Activated CD8-positive, alpha-beta T cell treated with anti-CD3 and anti-CD28 coated beads, Interleukin-2, amount 10 ng/mL, durations not matched to agents 7 days and 5 days (primary cell): ENCODE measurements at regions not wholly inside any gene's neighbourhood (a gene's known extent, or its start where the extent isn't known, plus 50 kb on each side); places are given as distances from the start of the nearest gene placed in this dataset.
"Not testable (repeated sequence)": the region's sequence is repeated elsewhere in the genome, so short reads cannot be mapped to it uniquely, and the experiment has no call there.

Source experiments
- ATAC-seq: fragments of 150-1000 bp; cut with Tn5 transposase; one replicate; pipeline ENCODE4 v1.10.0; 2021; ENCODE audit warnings: moderate library complexity
- CTCF ChIA-PET: fragments of 350-600 bp; sonication (Branson Sonifier 250); formaldehyde crosslinking; loops from one replicate; lab custom pipeline; 2021; ENCODE audit warnings: antibody characterized with exemption; lab: Charles Lee
- POLR2A ChIA-PET: fragments of 350-600 bp; sonication (Branson Sonifier 250); formaldehyde crosslinking; loops from one replicate; lab custom pipeline; 2021; ENCODE audit warnings: antibody characterized with exemption; lab: Charles Lee
- DNase-seq: peaks from one replicate; pipeline ENCODE4 v3.0.0-alpha.2; 2020
- H3K27ac Mint-ChIP-seq: one replicate; pipeline ENCODE4 v1.8.0; 2021; ENCODE audit warnings: mild to moderate bottlenecking, mixed read lengths
- H3K27me3 Mint-ChIP-seq: one replicate; pipeline ENCODE4 v1.8.0; 2021; ENCODE audit warnings: low read depth, mixed read lengths
- H3K36me3 Mint-ChIP-seq: one replicate; pipeline ENCODE4 v1.8.0; 2021; ENCODE audit warnings: low read depth, mixed read lengths
- H3K4me1 Mint-ChIP-seq: one replicate; pipeline ENCODE4 v1.8.0; 2021; ENCODE audit warnings: low read depth, mixed read lengths
- H3K4me3 Mint-ChIP-seq: one replicate; pipeline ENCODE4 v1.8.0; 2021; ENCODE audit warnings: mild to moderate bottlenecking, mixed read lengths
- H3K9me3 Mint-ChIP-seq: one replicate; pipeline ENCODE4 v1.8.0; 2022; ENCODE audit warnings: mixed read lengths; ENCODE audit not compliant: insufficient read depth

- ChIA-PET CTCF (no interaction called here), POLR2A (no interaction called here)
- DNase-seq (no peak), ATAC-seq (no peak)
- H3K4me3 Mint-ChIP-seq, result no peak overlapping the region
- H3K9me3 Mint-ChIP-seq, result peaks cover 24% of the 10 kb centered on the region
- H3K27ac Mint-ChIP-seq, result no peak overlapping the region
- no peaks in the 10 kb centered on the region for H3K27me3 Mint-ChIP-seq
- H3K36me3 Mint-ChIP-seq, result no peaks in the 10 kb centered on the region
- no peaks in the 10 kb centered on the region for H3K4me1 Mint-ChIP-seq
Observed at GRCh38 chr11:38530226-38530625, 1932.2 kb upstream of the RAG2 start.

- H3K9me3 Mint-ChIP-seq, result peaks cover 34% of the 10 kb centered on the region
- H3K27ac Mint-ChIP-seq, result no peak overlapping the region
- H3K27me3 Mint-ChIP-seq, result no peaks in the 10 kb centered on the region
- POLR2A ChIA-PET, result no interaction called here
- no peak for DNase-seq
- CTCF ChIA-PET, result no interaction called here
- ATAC-seq, result no peak
- H3K36me3 Mint-ChIP-seq, result no peaks in the 10 kb centered on the region
- no peaks in the 10 kb centered on the region for H3K4me1 Mint-ChIP-seq
- no peak overlapping the region for H3K4me3 Mint-ChIP-seq
Observed at GRCh38 chr11:38524945-38525344, 1926.9 kb upstream of the RAG2 start.

GRCh38 chr11:38517991-38518390 lies 1920.0 kb upstream of the RAG2 start:
- Mint-ChIP-seq H3K36me3 (no peaks in the 10 kb centered on the region), H3K27ac (no peak overlapping the region), H3K9me3 (peaks cover 16% of the 10 kb centered on the region), H3K4me3 (no peak overlapping the region), H3K27me3 (no peaks in the 10 kb centered on the region), H3K4me1 (no peaks in the 10 kb centered on the region)
- CTCF ChIA-PET, result no interaction called here
- POLR2A ChIA-PET, result no interaction called here
- DNase-seq (no peak), ATAC-seq (no peak)

- ATAC-seq, H3K27me3 Mint-ChIP-seq, H3K4me3 Mint-ChIP-seq, H3K36me3 Mint-ChIP-seq, CTCF ChIA-PET, DNase-seq, H3K27ac Mint-ChIP-seq, POLR2A ChIA-PET, H3K4me1 Mint-ChIP-seq: not testable (repeated sequence)
- H3K9me3 Mint-ChIP-seq, result peaks cover 24% of the 10 kb centered on the region
Observed at GRCh38 chr11:38512830-38513229, 1914.8 kb upstream of the RAG2 start.

GRCh38 chr11:38510041-38510440 lies 1912.0 kb upstream of the RAG2 start:
- no peaks in the 10 kb centered on the region for H3K36me3 Mint-ChIP-seq
- ATAC-seq (no peak), DNase-seq (no peak)
- H3K4me3 Mint-ChIP-seq, result no peak overlapping the region
- H3K9me3 Mint-ChIP-seq, result peaks cover 30% of the 10 kb centered on the region
- no peaks in the 10 kb centered on the region for H3K4me1 Mint-ChIP-seq
- no peak overlapping the region for H3K27ac Mint-ChIP-seq
- no peaks in the 10 kb centered on the region for H3K27me3 Mint-ChIP-seq
- CTCF ChIA-PET, result no interaction called here
- POLR2A ChIA-PET, result no interaction called here

- peaks cover 15% of the 10 kb centered on the region for H3K9me3 Mint-ChIP-seq
- ATAC-seq, result no peak
- no peak overlapping the region for H3K4me3 Mint-ChIP-seq
- H3K27me3 Mint-ChIP-seq, result no peaks in the 10 kb centered on the region
- H3K27ac Mint-ChIP-seq, result no peak overlapping the region
- no peaks in the 10 kb centered on the region for H3K4me1 Mint-ChIP-seq
- H3K36me3 Mint-ChIP-seq, result no peaks in the 10 kb centered on the region
- POLR2A ChIA-PET, result no interaction called here
- DNase-seq, result no peak
- CTCF ChIA-PET, result no interaction called here
Observed at GRCh38 chr11:38503876-38504275, 1905.8 kb upstream of the RAG2 start.

- ATAC-seq (no peak), DNase-seq (no peak)
- Mint-ChIP-seq H3K27ac (no peak overlapping the region), H3K4me3 (no peak overlapping the region), H3K36me3 (no peaks in the 10 kb centered on the region), H3K27me3 (no peaks in the 10 kb centered on the region), H3K4me1 (no peaks in the 10 kb centered on the region), H3K9me3 (peaks cover 17% of the 10 kb centered on the region)
- ChIA-PET POLR2A (no interaction called here), CTCF (no interaction called here)
Observed at GRCh38 chr11:38498721-38499120, 1900.7 kb upstream of the RAG2 start.

- no peaks in the 10 kb centered on the region for H3K4me1 Mint-ChIP-seq
- peaks cover 7% of the 10 kb centered on the region for H3K9me3 Mint-ChIP-seq
- ChIA-PET CTCF (no interaction called here), POLR2A (no interaction called here)
- no peak overlapping the region for H3K4me3 Mint-ChIP-seq
- ATAC-seq, result no peak
- H3K27ac Mint-ChIP-seq, result no peak overlapping the region
- H3K27me3 Mint-ChIP-seq, result no peaks in the 10 kb centered on the region
- H3K36me3 Mint-ChIP-seq, result no peaks in the 10 kb centered on the region
- DNase-seq, result no peak
Observed at GRCh38 chr11:38491986-38492385, 1894.0 kb upstream of the RAG2 start.

- POLR2A ChIA-PET, result no interaction called here
- H3K4me3 Mint-ChIP-seq, result no peak overlapping the region
- peaks cover 24% of the 10 kb centered on the region for H3K9me3 Mint-ChIP-seq
- CTCF ChIA-PET, result no interaction called here
- no peaks in the 10 kb centered on the region for H3K27me3 Mint-ChIP-seq
- ATAC-seq (no peak), DNase-seq (no peak)
- H3K4me1 Mint-ChIP-seq, result no peaks in the 10 kb centered on the region
- H3K36me3 Mint-ChIP-seq, result no peaks in the 10 kb centered on the region
- H3K27ac Mint-ChIP-seq, result no peak overlapping the region
Observed at GRCh38 chr11:38481391-38481790, 1883.4 kb upstream of the RAG2 start.

GRCh38 chr11:38476808-38477575 lies 1879.0 kb upstream of the RAG2 start:
- ChIA-PET CTCF (no interaction called here), POLR2A (no interaction called here)
- ATAC-seq, result no peak
- peaks cover 12% of the 10 kb centered on the region for H3K9me3 Mint-ChIP-seq
- no peaks in the 10 kb centered on the region for H3K4me1 Mint-ChIP-seq
- no peaks in the 10 kb centered on the region for H3K36me3 Mint-ChIP-seq
- no peak overlapping the region for H3K4me3 Mint-ChIP-seq
- DNase-seq, result no peak
- no peak overlapping the region for H3K27ac Mint-ChIP-seq
- H3K27me3 Mint-ChIP-seq, result no peaks in the 10 kb centered on the region

GRCh38 chr11:38461751-38462150 lies 1863.7 kb upstream of the RAG2 start:
- H3K27me3 Mint-ChIP-seq, result no peaks in the 10 kb centered on the region

GRCh38 chr11:38460896-38461295 lies 1862.9 kb upstream of the RAG2 start:
- H3K4me1 Mint-ChIP-seq, result no peaks in the 10 kb centered on the region
- ATAC-seq (no peak), DNase-seq (no peak)
- H3K4me3 Mint-ChIP-seq, result no peak overlapping the region
- ChIA-PET POLR2A (no interaction called here), CTCF (no interaction called here)
- no peaks in the 10 kb centered on the region for H3K27me3 Mint-ChIP-seq
- H3K36me3 Mint-ChIP-seq, result no peaks in the 10 kb centered on the region
- H3K27ac Mint-ChIP-seq, result no peak overlapping the region
- H3K9me3 Mint-ChIP-seq, result peaks cover 4% of the 10 kb centered on the region

More at GRCh38 chr11:38461751-38462150, 1863.7 kb upstream of the RAG2 start:
- Mint-ChIP-seq H3K9me3 (peaks cover 9% of the 10 kb centered on the region), H3K36me3 (no peaks in the 10 kb centered on the region), H3K4me3 (no peak overlapping the region), H3K4me1 (no peaks in the 10 kb centered on the region), H3K27ac (no peak overlapping the region)
- DNase-seq (no peak), ATAC-seq (no peak)
- POLR2A ChIA-PET, result no interaction called here
- CTCF ChIA-PET, result no interaction called here

GRCh38 chr11:38460429-38460828 lies 1862.4 kb upstream of the RAG2 start:
- H3K4me1 Mint-ChIP-seq, result no peaks in the 10 kb centered on the region
- H3K36me3 Mint-ChIP-seq, result no peaks in the 10 kb centered on the region
- no peak overlapping the region for H3K4me3 Mint-ChIP-seq
- no peaks in the 10 kb centered on the region for H3K27me3 Mint-ChIP-seq
- POLR2A ChIA-PET, result no interaction called here
- DNase-seq, result no peak
- no peak for ATAC-seq
- H3K9me3 Mint-ChIP-seq, result no peaks in the 10 kb centered on the region
- CTCF ChIA-PET, result no interaction called here
- no peak overlapping the region for H3K27ac Mint-ChIP-seq
